HG03159 (cell line): ENCODE measurements at regions not wholly inside any gene's neighbourhood (a gene's known extent, or its start where the extent isn't known, plus 50 kb on each side); places are given as distances from the start of the nearest gene placed in this dataset.

ENCODE experiments used
- ATAC-seq: cut with Tn5 transposase; IDR thresholded peaks from one replicate; pipeline ENCODE4 v1.9.1; 2021; ENCODE audit warnings: mild to moderate bottlenecking, moderate library complexity; ENCODE audit not compliant: unreplicated experiment

DNA sequence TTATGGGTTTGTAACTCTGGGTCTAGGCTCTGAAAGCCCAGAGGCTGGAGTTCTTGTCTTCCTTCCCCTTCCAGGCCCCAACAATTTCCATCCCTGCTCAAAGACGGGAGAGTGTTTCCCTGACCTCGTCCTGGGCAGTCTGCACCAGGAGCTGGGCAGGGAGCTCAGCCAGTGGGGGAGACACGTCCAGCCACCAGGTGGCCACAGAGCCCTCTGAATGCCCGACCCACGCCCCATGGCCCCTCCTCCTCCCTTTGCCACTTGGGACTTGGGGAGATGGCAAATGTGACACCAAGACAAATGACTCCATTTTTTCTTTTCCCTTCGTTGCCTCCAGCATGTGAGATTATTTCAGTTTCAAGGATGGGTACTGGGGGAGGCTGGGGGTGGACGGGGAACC is 159.9 kb upstream of the AJAP1 start:
- ATAC-seq: no peak

GRCh38 chr1:4495809-4496208 is 158.6 kb upstream of the AJAP1 start:
- ATAC-seq: no peak

DNA sequence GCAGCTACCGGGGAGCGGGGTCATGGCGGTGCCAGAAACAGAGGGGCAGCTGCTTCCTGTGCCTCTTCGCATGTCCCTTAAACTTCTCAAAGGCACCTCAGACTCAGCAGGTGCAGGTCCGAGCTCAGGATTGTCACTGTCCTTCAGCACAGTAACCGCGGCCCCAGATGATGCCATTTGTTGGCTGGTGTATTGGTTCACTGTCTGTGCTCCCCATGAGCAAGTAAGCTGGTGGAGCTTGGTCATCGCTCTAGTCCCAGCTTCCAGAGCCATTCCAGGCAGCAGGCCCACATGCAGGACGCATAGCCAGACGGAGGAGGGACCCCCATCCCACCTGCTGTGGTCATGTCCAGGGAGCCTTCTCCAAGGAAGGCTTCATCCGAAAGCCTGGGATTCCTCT is 154.0 kb upstream of the AJAP1 start:
- ATAC-seq: no peak

DNA sequence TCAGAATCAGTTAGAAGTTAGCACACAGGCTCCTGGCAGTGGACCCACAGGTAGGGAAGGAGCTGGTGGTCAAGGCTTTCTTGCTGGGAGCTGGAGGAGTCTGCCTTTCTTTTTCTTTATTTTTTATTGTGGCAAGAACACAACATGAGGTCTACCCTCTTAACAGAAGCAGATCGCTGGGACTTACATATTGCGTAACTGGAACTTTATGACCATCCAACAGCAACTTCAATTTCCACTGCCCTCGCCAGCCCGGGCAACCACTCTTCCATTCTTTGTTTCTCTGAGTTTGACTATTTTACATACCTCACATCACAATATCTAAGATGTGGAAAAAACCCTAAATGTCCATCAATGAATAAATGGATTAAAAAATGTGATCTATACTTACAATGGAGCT is 147.8 kb upstream of the AJAP1 start:
- no peak for ATAC-seq

DNA sequence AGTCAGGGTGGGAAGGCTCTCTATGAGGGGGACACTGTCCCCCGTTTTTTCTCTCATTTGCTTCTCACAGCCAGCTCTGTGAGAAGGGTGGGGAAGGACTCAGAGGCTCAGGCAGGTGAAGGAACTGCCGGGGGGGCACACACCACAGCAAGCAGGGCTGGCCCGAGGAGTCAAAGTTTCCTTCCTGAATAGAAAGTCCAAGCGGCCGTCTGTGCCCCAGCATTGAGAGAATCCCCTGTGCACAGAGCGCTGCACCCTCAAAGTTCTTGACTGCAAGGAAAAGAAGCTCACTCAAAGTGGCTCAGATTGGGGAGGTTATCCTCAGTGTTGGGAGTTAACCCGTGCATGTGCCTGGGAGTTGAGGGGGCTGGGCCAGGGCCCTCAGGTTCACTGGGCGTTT is 145.2 kb upstream of the AJAP1 start:
- no peak for ATAC-seq

- ATAC-seq: no peak
These were observed 144.1 kb upstream of the AJAP1 start for GRCh38 chr1:4510276-4510691.

DNA sequence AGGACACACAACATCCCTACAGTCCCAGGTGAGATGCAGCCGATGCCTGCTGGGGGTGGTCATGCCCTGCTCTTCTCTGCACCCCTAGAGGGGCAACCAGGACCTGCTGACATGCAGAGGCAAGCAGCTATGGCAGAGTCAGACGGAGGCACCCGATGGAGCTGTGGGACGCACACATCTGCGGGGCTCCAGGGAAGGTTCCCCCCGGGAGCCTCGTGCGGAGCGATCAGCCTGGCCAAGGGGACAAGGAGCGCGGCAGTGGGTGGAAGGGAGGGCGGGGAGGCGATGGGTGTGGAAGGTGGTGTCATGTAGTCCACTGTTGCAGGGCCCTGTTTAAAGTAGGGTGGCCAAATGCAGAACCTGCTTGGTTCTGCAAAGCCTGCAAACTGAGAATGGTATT is 143.0 kb upstream of the AJAP1 start:
- no peak for ATAC-seq

DNA sequence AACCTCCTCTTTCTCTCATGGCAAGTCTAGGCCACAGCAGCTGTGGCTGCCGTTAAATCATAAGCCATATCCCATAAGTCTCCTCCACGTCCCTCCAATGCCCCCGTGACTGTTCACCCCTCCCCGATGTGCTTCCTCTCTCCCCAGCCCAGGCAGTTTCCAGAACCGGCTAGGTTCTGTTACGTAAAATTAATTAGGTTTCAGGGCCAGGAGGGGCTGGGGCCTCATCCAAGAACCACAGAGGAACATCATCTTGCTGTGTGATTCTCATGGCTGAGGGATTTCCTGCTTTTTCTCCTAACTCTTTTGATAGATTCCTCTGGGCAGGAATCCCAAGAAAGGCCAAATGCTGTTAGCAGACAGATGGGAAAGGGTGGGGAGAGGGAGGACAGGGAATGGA is 141.8 kb upstream of the AJAP1 start:
- no peak for ATAC-seq

- no peak for ATAC-seq
These were observed 140.7 kb upstream of the AJAP1 start for GRCh38 chr1:4513685-4514084.

GRCh38 chr1:4515727-4516289 is 138.6 kb upstream of the AJAP1 start:
- ATAC-seq: no peak

DNA sequence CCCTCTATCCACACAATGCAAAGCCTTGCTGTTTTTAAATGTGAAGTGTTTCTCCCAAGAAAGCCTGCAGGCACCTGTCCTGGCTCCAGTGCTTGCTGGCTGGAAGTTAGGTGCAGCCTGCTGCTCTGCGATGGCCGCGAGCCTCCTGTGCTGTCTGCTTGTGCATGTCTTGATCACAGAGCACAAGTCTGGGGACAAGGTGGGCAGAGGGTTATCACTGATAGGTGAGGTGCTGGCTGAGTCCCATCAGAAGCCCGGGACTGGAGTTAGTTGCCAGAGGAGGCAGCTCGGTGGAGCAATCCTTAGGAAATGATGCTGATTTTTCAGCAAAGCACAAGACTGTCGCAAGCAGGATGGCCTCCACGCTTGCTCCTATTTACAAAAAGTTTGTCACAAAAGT is 137.8 kb upstream of the AJAP1 start:
- no peak for ATAC-seq

GRCh38 chr1:4517186-4517954 is 137.0 kb upstream of the AJAP1 start:
- ATAC-seq: no peak

DNA sequence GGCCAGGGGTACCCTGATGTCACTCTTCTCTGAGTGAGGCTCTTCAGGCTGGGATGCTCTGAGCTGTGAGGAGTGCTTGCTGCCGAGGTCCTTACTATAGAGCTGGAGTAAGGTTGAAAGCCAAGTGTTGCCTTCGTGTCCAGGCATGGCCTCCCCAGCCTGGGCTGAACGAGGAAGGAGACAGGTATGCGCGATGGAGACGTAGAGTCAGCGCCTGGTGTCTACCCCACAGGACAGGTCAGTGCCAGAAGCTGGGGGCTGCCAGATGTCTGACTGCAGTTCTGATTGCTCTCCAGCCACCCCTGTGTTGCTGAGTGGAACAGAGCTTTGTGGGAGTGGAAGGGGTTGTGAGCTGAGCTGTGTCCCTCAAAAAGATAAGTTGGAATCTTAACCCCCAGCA is 135.8 kb upstream of the AJAP1 start:
- no peak for ATAC-seq

GRCh38 chr1:4519954-4520353 is 134.5 kb upstream of the AJAP1 start:
- no peak for ATAC-seq

DNA sequence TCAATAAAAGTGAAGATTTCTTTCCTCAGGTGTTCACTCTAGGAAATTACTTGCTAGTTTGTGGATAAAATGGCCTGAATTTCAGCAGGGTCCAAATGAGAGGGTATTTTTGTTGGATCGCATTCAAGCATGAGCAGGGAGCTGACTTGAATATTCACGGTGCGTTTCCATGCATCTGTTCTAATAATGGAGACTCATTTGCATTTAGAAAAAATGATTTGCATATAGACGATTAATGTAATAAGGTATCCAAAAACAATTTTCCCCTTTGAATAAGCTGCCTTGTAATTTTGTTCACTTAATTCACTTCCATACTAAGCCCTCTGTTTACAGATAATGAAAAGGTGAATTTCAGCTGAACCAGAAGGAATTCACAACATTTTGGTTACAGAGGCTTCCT is 130.9 kb upstream of the AJAP1 start:
- no peak for ATAC-seq

DNA sequence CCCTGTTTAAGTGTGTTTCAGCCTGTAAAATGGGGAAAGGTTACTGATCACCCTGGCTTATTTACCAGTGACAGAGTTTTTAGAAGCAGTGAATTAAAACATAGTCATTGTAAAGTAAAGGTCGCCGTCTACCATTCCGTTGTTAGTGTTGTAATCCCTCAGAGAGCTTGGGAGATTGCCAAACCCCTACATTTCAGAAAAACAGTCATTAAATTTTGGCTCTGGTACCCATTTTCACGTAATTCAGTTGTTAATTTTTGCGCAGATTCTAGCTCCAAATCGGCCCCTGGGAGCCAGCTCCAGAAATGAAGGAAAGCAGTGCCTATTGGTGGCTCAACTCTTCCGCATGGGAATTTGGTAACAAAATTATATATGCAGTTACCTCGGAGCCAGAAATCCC is 127.7 kb upstream of the AJAP1 start:
- ATAC-seq: no peak

- no peak for ATAC-seq
These were observed 126.6 kb upstream of the AJAP1 start for GRCh38 chr1:4527819-4528218.

DNA sequence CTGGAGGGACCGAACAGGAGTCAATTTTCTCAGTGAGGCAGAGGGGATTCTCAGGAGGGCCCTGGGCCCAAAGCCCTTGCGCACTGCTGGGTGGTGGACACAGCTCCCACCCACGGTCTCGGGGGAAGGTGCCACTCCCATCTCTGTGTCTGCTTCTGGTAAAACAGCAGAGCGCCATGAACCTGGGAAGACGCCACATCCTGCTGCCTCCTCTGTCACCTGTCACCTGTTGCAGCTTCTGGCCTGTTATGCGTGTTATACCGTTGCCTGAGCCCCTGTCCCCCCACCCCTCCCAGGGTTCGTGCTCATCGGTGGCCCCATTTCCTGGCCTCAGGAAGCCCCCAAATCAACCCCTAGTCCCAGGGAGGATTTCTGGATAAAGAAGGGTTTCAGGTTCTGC is 125.8 kb upstream of the AJAP1 start:
- no peak for ATAC-seq

- ATAC-seq: no peak
These were observed 124.8 kb upstream of the AJAP1 start for GRCh38 chr1:4529446-4530165.

GRCh38 chr1:4530166-4530785 is 124.1 kb upstream of the AJAP1 start:
- no peak for ATAC-seq

GRCh38 chr1:4531842-4532241 is 122.6 kb upstream of the AJAP1 start:
- no peak for ATAC-seq

- no peak for ATAC-seq
These were observed 121.8 kb upstream of the AJAP1 start for GRCh38 chr1:4532656-4533055.
